ENCODE measurements at regions not wholly inside any gene's neighbourhood (a gene's known extent, or its start where the extent isn't known, plus 50 kb on each side); places are given as distances from the start of the nearest gene placed in this dataset.

DNA sequence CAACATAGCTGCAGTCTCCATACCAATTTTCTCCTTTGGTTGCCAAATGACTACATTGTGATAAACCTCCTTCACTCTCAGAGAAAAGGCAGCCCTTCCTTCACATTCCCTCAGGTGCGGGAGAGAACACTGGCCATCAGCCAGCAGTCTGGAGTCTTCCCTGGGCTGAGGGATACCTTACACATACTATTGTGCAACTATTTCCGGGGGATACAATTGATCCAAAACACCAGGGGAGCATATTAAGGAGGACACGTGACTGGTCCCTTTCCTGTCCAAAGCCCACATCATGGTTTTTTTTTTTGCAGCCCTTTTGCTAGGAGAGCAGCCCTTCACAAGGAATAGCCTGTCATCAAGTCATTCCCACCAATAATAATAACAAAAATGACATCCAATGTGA is 172.1 kb upstream of the ZRANB2 start:
- 47 to 71% (median 57%) methylated on average over 3 of the region's 3 CpGs for WGBS, 4 donors
- no peak for ATAC-seq
- intact Hi-C loops (cut with DNase I) = no loop called here

DNA sequence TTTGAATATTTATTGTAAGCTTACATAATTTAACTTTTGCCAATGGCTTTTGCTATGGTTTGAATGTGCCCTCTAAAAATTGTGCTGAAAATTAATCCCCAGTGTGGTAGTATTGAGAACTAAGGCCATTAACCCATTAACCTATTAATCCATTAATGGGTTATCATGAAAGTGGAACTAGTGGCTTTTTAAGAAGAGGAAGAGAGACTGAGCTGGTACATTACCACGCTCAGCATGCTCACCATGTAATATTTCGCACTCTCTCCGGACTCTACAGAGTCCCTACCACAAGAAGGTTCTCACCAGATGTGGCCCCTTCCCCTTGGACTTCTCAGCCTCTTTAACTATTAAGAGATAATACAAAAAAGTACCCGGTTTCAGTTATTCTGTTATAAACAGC is 164.4 kb upstream of the ZRANB2 start:
- Histone ChIP-seq H3K27ac (no peak overlapping the region), H3K9me3 (no peaks in the 10 kb centered on the region), H3K27me3 (no peaks in the 10 kb centered on the region), H3K36me3 (no peaks in the 10 kb centered on the region), H3K4me1 (no peaks in the 10 kb centered on the region), H3K4me3 (no peak overlapping the region)
- TF ChIP-seq POLR2A (IDR thresholded peaks at IDR 0.05) (no peak), CTCF (IDR thresholded peaks at IDR 0.05) (no peak)
- ATAC-seq (no peak), DNase-seq (no peak)
- 85 to 93% (median 88%) methylated on average over 4 of the region's 4 CpGs for WGBS, 4 donors
- intact Hi-C loops (cut with DNase I) = no loop called here

More for the DNA sequence above, 172.1 kb upstream of the ZRANB2 start:
- no peaks in the 10 kb centered on the region for H3K4me1 ChIP-seq
- no peak for DNase-seq
- no peaks in the 10 kb centered on the region for H3K9me3 ChIP-seq
- H3K36me3 ChIP-seq = no peaks in the 10 kb centered on the region
- no peak for TF ChIP-seq POLR2A (IDR thresholded peaks at IDR 0.05)
- no peak for TF ChIP-seq CTCF (IDR thresholded peaks at IDR 0.05)
- H3K27ac ChIP-seq = no peak overlapping the region
- H3K4me3 ChIP-seq = no peak overlapping the region
- no peaks in the 10 kb centered on the region for H3K27me3 ChIP-seq

- DNase-seq = no peak
- H3K4me3 ChIP-seq = no peak overlapping the region
- intact Hi-C loops (cut with DNase I) = no loop called here
- H3K27ac ChIP-seq = no peak overlapping the region
- H3K36me3 ChIP-seq = no peaks in the 10 kb centered on the region
- H3K27me3 ChIP-seq = no peaks in the 10 kb centered on the region
- H3K9me3 ChIP-seq = no peaks in the 10 kb centered on the region
- H3K4me1 ChIP-seq = no peaks in the 10 kb centered on the region
- WGBS, 4 donors = 74 to 86% (median 80%) methylated on average over 1 of the region's 1 CpG
- no peak for TF ChIP-seq CTCF (IDR thresholded peaks at IDR 0.05)
- no peak for TF ChIP-seq POLR2A (IDR thresholded peaks at IDR 0.05)
- no peak for ATAC-seq
These were observed 161.4 kb upstream of the ZRANB2 start for GRCh38 chr1:71242239-71242638.

DNA sequence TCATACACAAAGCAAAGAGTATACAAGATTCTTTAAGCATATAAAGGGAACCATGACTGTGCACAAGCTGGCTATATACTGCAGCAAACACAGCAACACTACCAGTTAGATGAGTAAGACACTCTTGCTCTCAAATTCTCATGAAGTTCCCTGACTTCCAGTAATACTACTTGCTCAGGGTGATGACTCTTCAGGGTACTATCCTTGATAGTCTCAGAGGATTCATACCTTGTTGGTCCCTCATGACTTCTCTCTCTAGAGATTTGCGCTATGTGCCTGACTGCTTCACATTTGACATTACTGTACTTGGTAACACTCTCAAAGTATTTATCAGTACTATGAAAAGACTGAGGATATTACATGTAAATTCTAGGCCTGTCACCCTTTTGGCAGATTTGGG is 159.8 kb upstream of the ZRANB2 start:
- intact Hi-C loops (cut with DNase I) = no loop called here
- WGBS, 4 donors = 90 to 96% (median 94%) methylated on average over 1 of the region's 1 CpG
- Histone ChIP-seq H3K4me3 (no peak overlapping the region), H3K27me3 (no peaks in the 10 kb centered on the region), H3K36me3 (no peaks in the 10 kb centered on the region), H3K4me1 (no peaks in the 10 kb centered on the region), H3K27ac (no peak overlapping the region), H3K9me3 (no peaks in the 10 kb centered on the region)
- ATAC-seq (no peak), DNase-seq (no peak)
- TF ChIP-seq CTCF (IDR thresholded peaks at IDR 0.05) (no peak), POLR2A (IDR thresholded peaks at IDR 0.05) (no peak)
